AG04449 (cell line): ENCODE measurements at regions not wholly inside any gene's neighbourhood (a gene's known extent, or its start where the extent isn't known, plus 50 kb on each side); places are given as distances from the start of the nearest gene placed in this dataset.

ENCODE experiments used
- CTCF ChIA-PET: fragments of 350-600 bp; formaldehyde crosslinking; extraction: SDS; loops from one replicate; lab custom pipeline; 2021; ENCODE audit warnings: antibody characterized with exemption; lab: Yijun Ruan, JAX
- POLR2A ChIA-PET: fragments of 400-600, 350-600 bp; formaldehyde crosslinking; extraction: SDS; loops from one replicate; lab custom pipeline; 2020; ENCODE audit warnings: antibody characterized with exemption, inconsistent platforms; lab: Yijun Ruan, JAX
- DNase-seq: peaks from one replicate; pipeline ENCODE4 v3.0.0-alpha.2; 2010; ENCODE audit warnings: low read depth, low spot score
- H3K4me3 ChIP-seq: 2 replicates; pipeline ENCODE4 v1.5.1; 2011; ENCODE audit warnings: low read depth, mild to moderate bottlenecking, control low read depth, low read length
- TF ChIP-seq, protein P1 (sequence below): IDR thresholded peaks from one replicate; pipeline ENCODE4 v1.5.1; 2011; ENCODE audit warnings: mild to moderate bottlenecking, moderate library complexity, low read length, control low read depth, inconsistent platforms; ENCODE audit not compliant: insufficient read depth; ENCODE audit errors: missing control alignments

DNA sequence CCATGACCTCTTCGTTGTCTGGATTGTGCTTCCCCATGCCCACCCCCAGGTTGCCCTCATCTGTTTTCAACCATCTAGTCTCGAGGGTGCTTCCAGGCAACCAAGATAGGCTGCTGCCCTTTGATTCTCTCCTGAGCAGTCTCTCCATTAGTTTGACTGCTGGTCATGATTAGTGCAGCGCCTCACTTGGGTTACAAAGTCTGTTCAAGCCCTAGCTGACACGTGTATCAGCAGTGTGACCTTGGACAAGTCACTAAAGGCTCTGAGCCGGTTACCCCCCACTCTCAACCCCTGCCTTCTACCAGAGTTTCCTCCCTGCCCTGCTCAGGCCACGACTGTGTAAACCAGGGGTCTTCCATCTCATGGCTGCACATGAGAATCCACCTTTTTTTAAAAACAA lies 185.3 kb upstream of the PWP1 start:
- DNase-seq = no peak
- ChIA-PET CTCF (no interaction called here), POLR2A (no interaction called here)
- H3K4me3 ChIP-seq = no peak overlapping the region
- TF ChIP-seq, protein P1, sequence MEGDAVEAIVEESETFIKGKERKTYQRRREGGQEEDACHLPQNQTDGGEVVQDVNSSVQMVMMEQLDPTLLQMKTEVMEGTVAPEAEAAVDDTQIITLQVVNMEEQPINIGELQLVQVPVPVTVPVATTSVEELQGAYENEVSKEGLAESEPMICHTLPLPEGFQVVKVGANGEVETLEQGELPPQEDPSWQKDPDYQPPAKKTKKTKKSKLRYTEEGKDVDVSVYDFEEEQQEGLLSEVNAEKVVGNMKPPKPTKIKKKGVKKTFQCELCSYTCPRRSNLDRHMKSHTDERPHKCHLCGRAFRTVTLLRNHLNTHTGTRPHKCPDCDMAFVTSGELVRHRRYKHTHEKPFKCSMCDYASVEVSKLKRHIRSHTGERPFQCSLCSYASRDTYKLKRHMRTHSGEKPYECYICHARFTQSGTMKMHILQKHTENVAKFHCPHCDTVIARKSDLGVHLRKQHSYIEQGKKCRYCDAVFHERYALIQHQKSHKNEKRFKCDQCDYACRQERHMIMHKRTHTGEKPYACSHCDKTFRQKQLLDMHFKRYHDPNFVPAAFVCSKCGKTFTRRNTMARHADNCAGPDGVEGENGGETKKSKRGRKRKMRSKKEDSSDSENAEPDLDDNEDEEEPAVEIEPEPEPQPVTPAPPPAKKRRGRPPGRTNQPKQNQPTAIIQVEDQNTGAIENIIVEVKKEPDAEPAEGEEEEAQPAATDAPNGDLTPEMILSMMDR = no peak

DNA sequence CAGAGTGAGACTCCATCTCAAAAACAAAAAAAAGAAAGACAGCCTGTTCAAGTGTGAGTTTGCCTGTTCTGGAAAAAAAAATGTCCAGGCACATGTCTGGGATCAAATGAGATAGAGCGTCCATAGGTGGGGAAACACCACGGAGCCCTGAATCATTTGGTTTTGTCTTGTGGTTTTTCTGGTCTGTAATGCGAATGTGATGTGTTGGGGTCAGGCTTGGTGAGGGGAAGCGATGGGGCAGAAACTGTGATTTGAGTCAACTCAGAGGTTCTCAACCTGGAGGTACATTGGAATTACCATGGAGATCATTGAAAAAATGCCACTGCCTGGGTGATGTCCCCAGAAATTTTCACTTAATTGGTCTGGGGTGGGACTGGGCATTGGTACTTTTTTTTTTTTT lies 183.9 kb upstream of the PWP1 start:
- H3K4me3 ChIP-seq = no peak overlapping the region
- POLR2A ChIA-PET = no interaction called here
- CTCF ChIA-PET = no interaction called here
- TF ChIP-seq, protein P1 = no peak
- no peak for DNase-seq

GRCh38 chr12:107503129-107503855 lies 182.3 kb upstream of the PWP1 start:
- TF ChIP-seq, protein P1 = no peak
- H3K4me3 ChIP-seq = no peak overlapping the region
- DNase-seq = no peak
- ChIA-PET POLR2A (no interaction called here), CTCF (interaction anchor here (1.0 kb wide), 1 partner anchor 398 kb away, joined by 3 read pairs; no protein-coding TSS in a partner anchor)

DNA sequence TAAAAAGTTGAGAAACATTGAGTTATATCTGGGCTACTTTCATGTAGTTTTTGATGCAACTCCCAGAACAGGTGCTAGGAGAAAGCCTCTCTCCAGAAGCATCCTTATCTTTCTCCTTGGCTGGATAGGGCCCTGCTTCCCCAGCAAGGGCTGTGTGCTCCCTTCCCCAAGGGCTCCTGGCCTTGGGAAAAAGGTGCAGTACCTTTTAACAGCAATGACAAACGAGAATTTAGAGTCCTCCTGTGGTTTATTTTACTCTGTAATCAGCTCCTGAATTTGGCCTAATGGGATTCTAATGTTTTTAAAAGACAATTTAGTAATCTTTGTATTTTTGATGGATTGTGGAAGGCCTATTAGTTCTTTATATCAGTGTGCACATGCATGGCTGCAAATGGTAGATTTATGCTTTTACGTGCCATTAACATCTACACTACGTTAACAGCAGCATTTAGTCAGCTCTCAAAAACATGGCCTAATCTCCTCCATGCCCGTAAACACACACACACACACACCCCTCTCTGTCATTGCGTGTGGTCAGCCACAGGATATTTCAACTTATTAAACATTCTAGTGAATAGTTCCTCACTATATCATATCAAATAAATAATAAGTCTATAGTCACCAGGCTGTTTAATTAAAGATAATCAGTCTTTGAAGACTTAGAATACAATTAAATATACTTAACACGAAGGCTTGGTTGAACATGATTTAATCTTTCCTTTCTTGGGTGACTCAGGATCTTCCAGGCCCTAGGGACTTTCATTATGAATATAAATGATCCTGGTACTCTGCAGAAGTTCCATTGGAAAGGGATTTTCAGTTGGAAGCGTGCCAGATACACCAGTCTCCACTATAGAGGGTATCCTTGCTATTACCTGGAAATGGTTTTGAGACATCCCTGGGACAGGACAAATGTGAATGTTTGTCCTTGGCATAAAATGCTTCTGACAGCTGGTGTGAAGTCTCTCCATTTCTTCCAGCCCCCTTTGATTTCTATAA lies 181.4 kb upstream of the PWP1 start:
- no peak overlapping the region for H3K4me3 ChIP-seq
- DNase-seq = no peak
- CTCF ChIA-PET = interaction anchor here (1.0 kb wide), 1 partner anchor 399 kb away, joined by 3 read pairs; no protein-coding TSS in a partner anchor
- TF ChIP-seq, protein P1 = no peak
- POLR2A ChIA-PET = no interaction called here

DNA sequence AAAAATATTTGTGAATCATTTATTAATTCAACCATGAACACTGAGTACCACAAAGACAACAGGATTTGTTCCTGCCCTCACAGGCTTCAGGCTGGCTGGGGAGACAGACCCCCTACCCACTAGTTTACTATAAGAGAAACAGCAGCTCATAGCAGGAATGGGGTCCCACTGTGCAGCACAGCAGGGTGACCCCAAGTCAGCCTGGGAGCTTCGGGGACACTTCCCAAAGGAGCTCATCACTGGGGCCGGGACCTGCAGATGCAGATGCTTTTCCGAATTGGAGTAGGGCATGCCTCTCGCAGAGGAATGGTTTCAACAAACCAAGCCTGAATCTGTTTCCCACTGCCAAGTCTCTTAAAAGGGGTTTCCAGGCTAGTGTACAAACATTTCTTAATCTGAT lies 176.2 kb upstream of the PWP1 start:
- TF ChIP-seq, protein P1 = no peak
- no peak for DNase-seq
- no peak overlapping the region for H3K4me3 ChIP-seq
- POLR2A ChIA-PET = no interaction called here
- CTCF ChIA-PET = interaction anchor here (1.4 kb wide), 1 partner anchor 378 kb away, joined by 4 read pairs; no protein-coding TSS in a partner anchor

DNA sequence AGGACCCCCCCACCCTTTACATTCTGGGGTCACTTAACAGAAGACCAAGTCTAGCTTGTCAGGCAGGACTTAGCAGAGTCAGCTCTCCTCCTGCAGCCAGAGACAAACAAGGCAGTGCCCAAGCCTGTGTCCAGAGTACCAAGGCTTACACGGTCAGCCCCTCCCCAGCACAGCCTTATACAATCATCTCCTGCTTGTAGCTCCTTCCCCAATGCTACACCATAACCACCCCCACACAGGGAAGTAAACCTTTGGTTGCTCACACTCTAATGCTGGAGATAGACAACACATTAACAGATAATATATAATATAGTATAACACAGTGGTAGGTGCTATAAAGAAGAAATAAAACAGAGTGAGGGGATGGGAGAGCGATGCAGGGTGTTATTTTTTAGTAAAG lies 175.4 kb upstream of the PWP1 start:
- no peak for DNase-seq
- no peak overlapping the region for H3K4me3 ChIP-seq
- ChIA-PET POLR2A (no interaction called here), CTCF (no interaction called here)
- TF ChIP-seq, protein P1 = no peak
